Endothelial cell of umbilical vein (primary cell): ENCODE measurements at regions not wholly inside any gene's neighbourhood (a gene's known extent, or its start where the extent isn't known, plus 50 kb on each side); places are given as distances from the start of the nearest gene placed in this dataset.

ENCODE experiments used
- EZH2 ChIP-seq: IDR thresholded peaks from 2 replicates; pipeline ENCODE4 v1.6.1; 2012; ENCODE audit warnings: borderline replicate concordance, low read depth, mild to moderate bottlenecking, moderate library complexity, low read length, inconsistent platforms; ENCODE audit not compliant: severe bottlenecking
- MYC ChIP-seq: IDR thresholded peaks from one replicate; pipeline ENCODE4 v1.6.1; 2011; ENCODE audit warnings: mild to moderate bottlenecking, low read depth, low read length
- POLR2A ChIP-seq: IDR thresholded peaks from 2 replicates; pipeline ENCODE4 v1.6.1; 2012; ENCODE audit warnings: low read depth, mild to moderate bottlenecking, control low read depth, low read length

- TF ChIP-seq EZH2 (no peak), MYC (no peak), POLR2A (no peak)
Measured at GRCh38 chr2:107276034-107276433, 390.1 kb upstream of the ST6GAL2 start.
